GM20000 (cell line): ENCODE measurements at regions not wholly inside any gene's neighbourhood (a gene's known extent, or its start where the extent isn't known, plus 50 kb on each side); places are given as distances from the start of the nearest gene placed in this dataset.

Experiments
- DNase-seq: peaks from one replicate; pipeline ENCODE4 v3.0.0; 2012; ENCODE audit warnings: low spot score
- CTCF ChIP-seq: IDR thresholded peaks from 2 replicates; pipeline ENCODE4 v1.5.1; 2012; ENCODE audit warnings: mild to moderate bottlenecking, control low read depth; ENCODE audit errors: extremely low read depth, missing control alignments

- no peak for TF ChIP-seq CTCF
- no peak for DNase-seq
Measured at GRCh38 chr12:97305651-97306050, 157.0 kb upstream of the RMST start.

DNA sequence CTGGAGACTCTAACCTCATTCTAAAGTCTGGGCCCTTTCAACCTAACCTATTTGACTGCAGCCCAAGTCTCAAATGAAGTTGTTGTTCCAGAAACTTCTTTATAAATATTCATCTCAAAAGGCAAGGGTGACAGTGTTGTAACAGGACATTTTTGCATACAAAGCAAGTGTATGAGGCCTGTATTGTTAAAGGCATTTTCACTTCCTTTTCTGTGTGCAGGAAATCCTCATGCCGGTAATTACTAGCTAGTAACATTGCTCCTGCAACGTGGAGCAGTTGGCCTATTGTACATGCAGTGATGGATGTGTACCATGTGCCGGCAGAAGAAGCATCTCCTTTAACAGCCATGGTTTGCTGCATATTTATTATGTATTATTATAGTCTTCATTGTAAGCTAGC, 156.5 kb upstream of the RMST start:
- no peak for TF ChIP-seq CTCF
- peak; percentile 25 for DNase-seq

GRCh38 chr12:97308576-97309198, 153.9 kb upstream of the RMST start:
- peak; percentile 17 for DNase-seq
- TF ChIP-seq CTCF, result no peak

DNA sequence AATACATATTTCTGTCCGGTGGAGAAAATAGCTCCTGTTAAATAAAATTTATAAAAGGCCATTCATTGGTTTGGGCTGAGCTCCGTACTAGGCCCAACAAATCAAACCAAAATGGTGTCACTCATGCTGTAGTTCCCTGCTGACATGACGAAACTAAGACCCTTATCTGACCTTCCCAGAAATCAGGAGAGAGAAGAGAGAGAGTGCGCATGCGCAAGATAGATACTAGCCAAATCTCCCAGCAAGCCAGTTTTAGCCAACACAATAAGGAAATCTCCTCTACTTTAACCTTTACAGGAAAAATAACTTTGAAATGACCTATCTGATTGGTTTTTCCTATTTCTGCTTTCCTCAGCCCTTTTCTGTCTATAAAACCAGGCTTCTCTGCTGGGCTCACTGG, 152.7 kb upstream of the RMST start:
- DNase-seq, result no peak
- no peak for TF ChIP-seq CTCF

DNA sequence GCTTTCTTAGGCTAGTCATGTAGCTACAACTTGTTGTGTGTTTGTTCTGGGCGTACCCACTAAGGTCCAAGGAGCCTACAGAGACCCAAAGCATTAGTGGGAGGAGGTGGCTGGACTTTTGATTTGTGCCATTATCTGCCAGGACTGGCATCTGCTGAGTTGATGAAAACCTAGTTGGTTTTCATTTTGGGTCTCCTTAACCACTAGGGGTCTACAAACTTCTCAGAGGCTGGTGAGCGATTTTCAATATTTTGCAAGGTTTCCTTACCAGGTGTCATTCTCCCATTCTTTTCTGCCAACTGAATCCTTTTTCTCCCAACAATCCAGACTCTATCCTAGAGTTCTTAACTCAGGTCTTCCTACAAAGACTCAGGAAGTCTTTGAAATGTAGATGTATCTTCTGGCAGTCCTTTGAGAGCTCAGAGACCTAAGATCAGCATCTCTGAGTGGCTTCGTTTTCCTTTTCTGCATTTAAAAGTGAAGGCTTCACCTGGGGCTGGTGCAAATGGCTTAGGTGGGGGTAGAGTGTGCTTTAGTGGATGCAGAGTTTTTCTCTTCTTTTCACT, 150.0 kb upstream of the RMST start:
- no peak for DNase-seq
- no peak for TF ChIP-seq CTCF

DNA sequence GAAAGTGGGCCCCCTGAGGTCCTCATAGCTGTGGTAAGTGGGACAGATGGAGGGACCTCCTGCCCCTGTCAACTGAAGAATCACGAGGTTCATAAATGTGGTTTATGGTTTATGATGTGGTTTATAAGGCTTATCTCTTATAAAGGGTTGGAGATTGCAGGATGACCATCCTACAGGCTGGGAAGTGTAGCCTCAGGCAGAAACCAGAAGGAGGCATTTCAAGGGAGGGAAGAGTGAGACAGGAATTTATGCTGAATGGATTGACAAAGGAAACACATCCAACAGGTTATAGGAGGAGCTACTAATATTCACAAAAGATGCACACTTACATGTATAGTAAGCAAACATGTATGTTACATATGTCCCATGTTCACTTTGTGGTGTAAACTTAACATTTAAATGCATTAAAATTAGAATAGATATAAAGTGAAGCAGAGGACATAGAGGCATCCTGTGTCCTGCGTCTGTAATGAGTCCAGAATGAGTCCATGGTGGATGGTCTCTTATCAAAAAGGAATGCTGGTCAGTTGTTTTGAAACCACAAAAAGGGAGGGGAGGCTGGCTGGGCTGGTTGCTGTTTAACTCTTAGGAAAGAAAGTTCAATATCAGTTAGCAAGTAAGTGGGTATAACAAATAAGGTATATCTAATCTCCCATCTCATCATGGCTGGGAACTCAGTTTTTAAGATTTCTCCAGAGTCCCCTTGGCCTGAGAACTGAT, 149.0 kb upstream of the RMST start:
- no peak for DNase-seq
- TF ChIP-seq CTCF, result no peak

GRCh38 chr12:97316321-97316720, 146.3 kb upstream of the RMST start:
- DNase-seq, result no peak
- TF ChIP-seq CTCF, result no peak
